PC-9 (cell line): ENCODE measurements at regions not wholly inside any gene's neighbourhood (a gene's known extent, or its start where the extent isn't known, plus 50 kb on each side); places are given as distances from the start of the nearest gene placed in this dataset.

Experiments used
- BruUV-seq: library from RNA; stranded (reverse); fragments of 400-500 nt; replicated peaks from 2 replicates; lab custom pipeline; 2021; lab: Mats Ljungman, UMichigan
- CTCF ChIA-PET: fragments of 300-600 bp; sonication (Branson Sonifier 250); formaldehyde crosslinking; loops from one replicate; lab custom pipeline; 2022; ENCODE audit warnings: antibody characterized with exemption; lab: Charles Lee
- POLR2A ChIA-PET: fragments of 300-600 bp; sonication (Branson Sonifier 250); formaldehyde crosslinking; loops from one replicate; lab custom pipeline; 2022; ENCODE audit warnings: antibody characterized with exemption; ENCODE audit not compliant: unreplicated experiment; lab: Charles Lee
- DNase-seq, 2 experiments: peaks; one replicate each; pipeline versions ENCODE4 v3.0.0 to v3.0.0-alpha.2; 2015 to 2022; ENCODE audit warnings: mixed read lengths in 1 of 2
- H2AFZ ChIP-seq: fragments of 200-600 bp; sonication (generic); 2 replicates; pipeline ENCODE4 v1.8.1; 2017; ENCODE audit warnings: antibody characterized with exemption
- H3F3A ChIP-seq: fragments of 200-600 bp; sonication (generic); 2 replicates; pipeline ENCODE4 v1.8.1; 2017; ENCODE audit warnings: antibody characterized with exemption, mild to moderate bottlenecking, low read depth; ENCODE audit not compliant: insufficient read depth
- H3K27ac ChIP-seq: fragments of 200-600 bp; sonication (generic); 2 replicates; pipeline ENCODE4 v1.6.1; 2016; ENCODE audit warnings: mixed run types
- H3K27me3 ChIP-seq: fragments of 200-600 bp; sonication (generic); 2 replicates; pipeline ENCODE4 v1.6.1; 2016; ENCODE audit warnings: low read depth, mixed run types; ENCODE audit not compliant: insufficient read depth
- H3K36me3 ChIP-seq: fragments of 200-600 bp; sonication (generic); 2 replicates; pipeline ENCODE4 v1.6.1; 2016; ENCODE audit warnings: low read depth, mixed run types
- H3K4me1 ChIP-seq: fragments of 200-600 bp; sonication (generic); replicated peaks from 2 replicates; pipeline ENCODE4 v1.6.1; 2016; ENCODE audit warnings: mixed run types; ENCODE audit not compliant: insufficient read depth
- H3K4me2 ChIP-seq: fragments of 200-600 bp; sonication (generic); 2 replicates; pipeline ENCODE4 v1.6.1; 2017; ENCODE audit warnings: mixed run types
- H3K4me3 ChIP-seq: fragments of 200-600 bp; sonication (generic); 2 replicates; pipeline ENCODE4 v1.6.1; 2016; ENCODE audit warnings: mixed run types
- H3K79me2 ChIP-seq: fragments of 200-600 bp; sonication (generic); 2 replicates; pipeline ENCODE4 v1.6.1; 2017; ENCODE audit warnings: low read depth, mixed run types
- H3K9me2 ChIP-seq: fragments of 200-600 bp; sonication (generic); 2 replicates; pipeline ENCODE4 v1.8.1; 2017; ENCODE audit warnings: mild to moderate bottlenecking; ENCODE audit not compliant: insufficient read depth
- H3K9me3 ChIP-seq: fragments of 200-600 bp; sonication (generic); 2 replicates; pipeline ENCODE4 v1.8.1; 2016; ENCODE audit warnings: low read depth; ENCODE audit not compliant: insufficient read depth
- H4K20me1 ChIP-seq: fragments of 200-600 bp; sonication (generic); 2 replicates; pipeline ENCODE4 v1.8.1; 2017; ENCODE audit not compliant: insufficient read depth
- EZH2 ChIP-seq: fragments of 200-600 bp; sonication (generic); IDR thresholded peaks from 2 replicates; pipeline ENCODE4 v1.8.0; 2017; ENCODE audit warnings: antibody characterized with exemption, low read depth
- intact Hi-C: fragments of 100-400 bp; cut with micrococcal nuclease; formaldehyde crosslinking; loops from one replicate; pipeline ENCODE4 v1.10.0; 2022; ENCODE audit not compliant: unreplicated experiment
- TF ChIP-seq, protein P1 (sequence below): fragments of 200-600 bp; sonication (generic); conservative IDR thresholded peaks from 2 replicates; pipeline ENCODE4 v1.6.1; 2017; ENCODE audit warnings: mixed run types, antibody characterized with exemption, mild to moderate bottlenecking, moderate library complexity

DNA sequence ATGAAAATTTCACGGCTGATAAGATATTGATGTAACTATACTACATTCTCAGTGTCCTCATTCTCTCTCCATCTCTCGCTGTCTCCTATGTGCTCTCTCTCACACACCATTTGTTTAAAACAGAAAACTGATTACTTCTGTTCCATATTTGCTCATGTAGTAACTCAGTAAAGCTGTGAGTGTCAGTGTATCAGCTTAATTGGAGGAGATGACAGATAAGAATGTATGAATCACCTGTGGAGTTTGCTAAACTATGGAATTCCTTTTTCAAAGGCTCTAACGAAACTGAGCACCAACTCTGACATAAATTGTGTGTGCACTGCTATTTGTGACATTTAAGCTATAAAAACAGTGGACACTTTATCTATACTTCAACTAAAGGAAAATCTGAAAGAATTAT lies 1080.0 kb downstream of the DSC3 start:
- Histone ChIP-seq H3K36me3 (no peaks in the 10 kb centered on the region), H2AFZ (no peak overlapping the region), H3K9me2 (no peaks in the 10 kb centered on the region), H3K27me3 (no peaks in the 10 kb centered on the region), H3K9me3 (no peaks in the 10 kb centered on the region), H3K27ac (no peak overlapping the region), H3K4me1 (no peaks in the 10 kb centered on the region), H3F3A (no peaks in the 10 kb centered on the region), H3K4me2 (no peak overlapping the region), H3K4me3 (no peak overlapping the region), H4K20me1 (no peaks in the 10 kb centered on the region), H3K79me2 (no peaks in the 10 kb centered on the region)
- intact Hi-C loops, result no loop called here
- no peak for DNase-seq
- no peak for TF ChIP-seq EZH2
- TF ChIP-seq, protein P1, sequence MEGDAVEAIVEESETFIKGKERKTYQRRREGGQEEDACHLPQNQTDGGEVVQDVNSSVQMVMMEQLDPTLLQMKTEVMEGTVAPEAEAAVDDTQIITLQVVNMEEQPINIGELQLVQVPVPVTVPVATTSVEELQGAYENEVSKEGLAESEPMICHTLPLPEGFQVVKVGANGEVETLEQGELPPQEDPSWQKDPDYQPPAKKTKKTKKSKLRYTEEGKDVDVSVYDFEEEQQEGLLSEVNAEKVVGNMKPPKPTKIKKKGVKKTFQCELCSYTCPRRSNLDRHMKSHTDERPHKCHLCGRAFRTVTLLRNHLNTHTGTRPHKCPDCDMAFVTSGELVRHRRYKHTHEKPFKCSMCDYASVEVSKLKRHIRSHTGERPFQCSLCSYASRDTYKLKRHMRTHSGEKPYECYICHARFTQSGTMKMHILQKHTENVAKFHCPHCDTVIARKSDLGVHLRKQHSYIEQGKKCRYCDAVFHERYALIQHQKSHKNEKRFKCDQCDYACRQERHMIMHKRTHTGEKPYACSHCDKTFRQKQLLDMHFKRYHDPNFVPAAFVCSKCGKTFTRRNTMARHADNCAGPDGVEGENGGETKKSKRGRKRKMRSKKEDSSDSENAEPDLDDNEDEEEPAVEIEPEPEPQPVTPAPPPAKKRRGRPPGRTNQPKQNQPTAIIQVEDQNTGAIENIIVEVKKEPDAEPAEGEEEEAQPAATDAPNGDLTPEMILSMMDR, result no peak
- ChIA-PET CTCF (no interaction called here), POLR2A (interaction anchor here (0.6 kb wide), 1 partner anchor 424 kb away, joined by 4 read pairs; no protein-coding TSS in a partner anchor)
- BruUV-seq, result no TSS peak

GRCh38 chr18:29960539-29960938 lies 1082.0 kb downstream of the DSC3 start:
- TF ChIP-seq, protein P1, result no peak
- no peak for TF ChIP-seq EZH2
- H3K36me3 ChIP-seq, result no peaks in the 10 kb centered on the region
- no peaks in the 10 kb centered on the region for H3K9me3 ChIP-seq
- H3K4me3 ChIP-seq, result no peak overlapping the region
- DNase-seq, result no peak
- no peaks in the 10 kb centered on the region for H3K79me2 ChIP-seq
- BruUV-seq, result no TSS peak
- POLR2A ChIA-PET, result no interaction called here
- no peak overlapping the region for H2AFZ ChIP-seq
- CTCF ChIA-PET, result no interaction called here
- H3K27ac ChIP-seq, result no peak overlapping the region
- intact Hi-C loops, result no loop called here
- no peak overlapping the region for H3K4me2 ChIP-seq
- no peaks in the 10 kb centered on the region for H3K27me3 ChIP-seq
- no peaks in the 10 kb centered on the region for H3K9me2 ChIP-seq
- no peaks in the 10 kb centered on the region for H3F3A ChIP-seq
- H4K20me1 ChIP-seq, result no peaks in the 10 kb centered on the region
- no peaks in the 10 kb centered on the region for H3K4me1 ChIP-seq

DNA sequence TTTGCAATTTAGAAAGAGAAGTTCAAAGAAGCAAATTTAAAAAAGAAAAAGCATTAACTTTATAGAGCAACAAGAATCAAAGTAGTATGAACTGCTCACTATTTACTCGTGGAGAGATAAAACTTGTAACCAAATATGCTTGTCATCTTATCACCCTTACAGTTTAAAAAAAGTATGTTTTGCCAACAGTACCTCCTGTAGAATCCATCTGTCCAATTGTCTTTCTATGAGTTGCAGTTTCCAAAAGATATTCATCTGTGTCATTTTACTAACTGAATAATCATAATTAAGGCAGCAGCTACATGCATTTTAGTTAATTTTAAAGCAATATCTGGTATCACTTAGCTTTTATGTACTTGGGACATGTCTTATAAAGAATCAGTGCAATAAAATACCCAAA lies 1112.3 kb downstream of the DSC3 start:
- Histone ChIP-seq H3K27ac (no peak overlapping the region), H3K36me3 (no peaks in the 10 kb centered on the region), H2AFZ (no peak overlapping the region), H4K20me1 (no peaks in the 10 kb centered on the region), H3K27me3 (no peaks in the 10 kb centered on the region), H3K4me2 (no peak overlapping the region), H3K4me1 (no peaks in the 10 kb centered on the region), H3K9me2 (no peaks in the 10 kb centered on the region), H3F3A (no peaks in the 10 kb centered on the region), H3K9me3 (no peaks in the 10 kb centered on the region), H3K4me3 (no peak overlapping the region), H3K79me2 (no peaks in the 10 kb centered on the region)
- ChIA-PET CTCF (no interaction called here), POLR2A (no interaction called here)
- no peak for DNase-seq
- no TSS peak for BruUV-seq
- no peak for TF ChIP-seq EZH2
- TF ChIP-seq, protein P1, result no peak
- intact Hi-C loops, result no loop called here
